HepG2 (cell line): ENCODE measurements at regions not wholly inside any gene's neighbourhood (a gene's known extent, or its start where the extent isn't known, plus 50 kb on each side); places are given as distances from the start of the nearest gene placed in this dataset.
"Not testable (repeated sequence)": the region's sequence is repeated elsewhere in the genome, so short reads cannot be mapped to it uniquely, and the experiment has no call there.

ENCODE experiments used
- ATAC-seq: fragments of 200-7000 bp; cut with Tn5 transposase; 3 replicates; pipeline ENCODE4 v1.9.1; 2020; ENCODE audit warnings: mild to moderate bottlenecking, moderate library complexity
- BruUV-seq: library from RNA; stranded (reverse); fragments of 400-500 nt; replicated peaks from 2 replicates; lab custom pipeline; 2021; lab: Mats Ljungman, UMichigan
- CTCF ChIA-PET: fragments of 300-600 bp; formaldehyde crosslinking; extraction: SDS; loops from one replicate; lab custom pipeline; 2021; ENCODE audit warnings: low total read pairs, inconsistent platforms, low intra/inter-chr PET ratio; lab: Yijun Ruan, JAX
- POLR2A ChIA-PET: fragments of 350-600 bp; sonication (Branson Sonifier 250); formaldehyde crosslinking; loops from one replicate; lab custom pipeline; 2020; ENCODE audit warnings: antibody characterized with exemption, inconsistent platforms; lab: Yijun Ruan, JAX
- DNase-seq: peaks from one replicate; pipeline ENCODE4 v3.0.0-alpha.2; 2015; ENCODE audit warnings: low spot score
- FAIRE-seq: peaks from 3 replicates; lab custom pipeline; 2011; peaks lifted over from hg19 to GRCh38; lab: Jason Lieb, UNC
- H2AFZ ChIP-seq: one replicate; pipeline ENCODE4 v1.6.1; 2011; ENCODE audit warnings: low read length, inconsistent platforms
- H3K27ac ChIP-seq: fragments of 300-600 bp; 3 replicates; pipeline ENCODE4 v1.8.0; 2011; ENCODE audit warnings: mixed run types, mild to moderate bottlenecking, mixed read lengths, low read length, inconsistent platforms; ENCODE audit not compliant: insufficient read depth; ENCODE audit errors: extremely low read length
- H3K27me3 ChIP-seq, 2 experiments: fragments of 200-600 bp in 1 of 2; 2 replicates in 1 of 2; 3 replicates in 1 of 2; pipeline versions ENCODE4 v1.6.0 to v1.8.0; 2011; ENCODE audit warnings: low read length in 2 of 2, mild to moderate bottlenecking in 2 of 2, moderate library complexity in 2 of 2, inconsistent platforms in 1 of 2; ENCODE audit not compliant: insufficient read depth in 2 of 2, control insufficient read depth in 1 of 2
- H3K36me3 ChIP-seq, 2 experiments: fragments of 200-600 bp in 1 of 2; replicated peaks in 1 of 2; 2 replicates in 1 of 2; 3 replicates in 1 of 2; pipeline versions ENCODE4 v1.5.1 to v1.8.0; 2011; ENCODE audit warnings: low read length in 2 of 2, inconsistent platforms in 1 of 2; ENCODE audit not compliant: insufficient read depth in 2 of 2, control insufficient read depth in 1 of 2
- H3K4me1 ChIP-seq: 2 replicates; pipeline ENCODE4 v1.5.1; 2012; ENCODE audit warnings: low read length, inconsistent platforms; ENCODE audit not compliant: insufficient read depth
- H3K4me2 ChIP-seq: 2 replicates; pipeline ENCODE4 v1.6.0; 2011; ENCODE audit warnings: low read depth, low read length, inconsistent platforms
- H3K4me3 ChIP-seq, 3 experiments: fragments of 200-600 bp in 1 of 3; sonication (generic), shearing (Covaris generic) in 1 of 3; replicated peaks in 1 of 3; 2 replicates each; pipeline ENCODE4 v1.5.1; 2011 to 2016; ENCODE audit warnings: low read length in 3 of 3, inconsistent platforms in 2 of 3, low read depth in 2 of 3, mild to moderate bottlenecking in 2 of 3, control low read depth in 1 of 3, mixed read lengths in 1 of 3; ENCODE audit not compliant: insufficient read depth in 1 of 3
- H3K79me2 ChIP-seq: one replicate; pipeline ENCODE4 v1.6.1; 2011; ENCODE audit warnings: low read length, inconsistent platforms; ENCODE audit not compliant: insufficient read depth
- H3K9ac ChIP-seq: 2 replicates; pipeline ENCODE4 v1.6.0; 2011; ENCODE audit warnings: mild to moderate bottlenecking, low read depth, low read length, inconsistent platforms; ENCODE audit not compliant: insufficient read depth
- H3K9me3 ChIP-seq: 2 replicates; pipeline ENCODE4 v1.5.1; 2012; ENCODE audit warnings: mild to moderate bottlenecking, low read length
- H4K20me1 ChIP-seq: 2 replicates; pipeline ENCODE4 v1.6.0; 2011; ENCODE audit warnings: inconsistent platforms, mild to moderate bottlenecking, low read length, moderate library complexity; ENCODE audit not compliant: insufficient read depth
- ZNF431 ChIP-seq: sonication (generic); formaldehyde crosslinking; IDR thresholded peaks from 2 replicates; pipeline ENCODE4 v1.9.0; 2022; ENCODE audit warnings: missing genetic modification reagents, low read depth, mild to moderate bottlenecking, borderline replicate concordance
- WGBS: methylation state at CpG from one replicate; pipeline ENCODE4 v1.1.6; 2017; ENCODE audit warnings: low lambda C conversion rate; 5-methylcytosine and 5-hydroxymethylcytosine counted together
- in situ Hi-C: cut with HindIII; loops from 2 replicates; pipeline ENCODE4 v1.10.0; 2017; ENCODE audit warnings: low pct_unique_long_range_greater_than_20kb; ENCODE audit not compliant: extremely low pct_ligation_motif_present
- intact Hi-C: fragments of 100-400 bp; cut with micrococcal nuclease; formaldehyde crosslinking; loops from one replicate; pipeline ENCODE4 v1.10.0; 2022; ENCODE audit not compliant: unreplicated experiment
- TF ChIP-seq, protein P1 (sequence below): sonication (generic); formaldehyde crosslinking; IDR thresholded peaks from 2 replicates; pipeline ENCODE4 v1.4.0; 2020; ENCODE audit warnings: mild to moderate bottlenecking, missing genetic modification reagents

DNA sequence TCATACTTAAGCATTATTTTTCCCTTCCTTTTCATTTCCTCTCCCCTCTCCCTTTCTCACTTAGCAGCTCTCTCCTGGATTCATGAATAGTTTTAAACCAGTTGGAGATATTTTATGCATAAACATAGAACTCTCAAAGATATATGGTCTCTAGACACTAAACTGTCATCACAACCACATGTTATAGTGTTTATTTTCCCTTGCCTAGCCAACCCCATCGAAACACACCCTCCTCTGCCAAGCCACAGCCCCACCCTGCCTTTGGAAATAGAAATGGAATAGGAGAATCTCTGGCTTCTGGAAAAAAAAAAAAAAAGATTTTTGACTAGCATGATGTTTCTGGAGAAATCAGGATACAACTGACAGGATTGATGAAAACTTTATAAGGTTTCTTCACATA lies 64.8 kb upstream of the RBPJ start (continued):
- TF ChIP-seq, protein P1, sequence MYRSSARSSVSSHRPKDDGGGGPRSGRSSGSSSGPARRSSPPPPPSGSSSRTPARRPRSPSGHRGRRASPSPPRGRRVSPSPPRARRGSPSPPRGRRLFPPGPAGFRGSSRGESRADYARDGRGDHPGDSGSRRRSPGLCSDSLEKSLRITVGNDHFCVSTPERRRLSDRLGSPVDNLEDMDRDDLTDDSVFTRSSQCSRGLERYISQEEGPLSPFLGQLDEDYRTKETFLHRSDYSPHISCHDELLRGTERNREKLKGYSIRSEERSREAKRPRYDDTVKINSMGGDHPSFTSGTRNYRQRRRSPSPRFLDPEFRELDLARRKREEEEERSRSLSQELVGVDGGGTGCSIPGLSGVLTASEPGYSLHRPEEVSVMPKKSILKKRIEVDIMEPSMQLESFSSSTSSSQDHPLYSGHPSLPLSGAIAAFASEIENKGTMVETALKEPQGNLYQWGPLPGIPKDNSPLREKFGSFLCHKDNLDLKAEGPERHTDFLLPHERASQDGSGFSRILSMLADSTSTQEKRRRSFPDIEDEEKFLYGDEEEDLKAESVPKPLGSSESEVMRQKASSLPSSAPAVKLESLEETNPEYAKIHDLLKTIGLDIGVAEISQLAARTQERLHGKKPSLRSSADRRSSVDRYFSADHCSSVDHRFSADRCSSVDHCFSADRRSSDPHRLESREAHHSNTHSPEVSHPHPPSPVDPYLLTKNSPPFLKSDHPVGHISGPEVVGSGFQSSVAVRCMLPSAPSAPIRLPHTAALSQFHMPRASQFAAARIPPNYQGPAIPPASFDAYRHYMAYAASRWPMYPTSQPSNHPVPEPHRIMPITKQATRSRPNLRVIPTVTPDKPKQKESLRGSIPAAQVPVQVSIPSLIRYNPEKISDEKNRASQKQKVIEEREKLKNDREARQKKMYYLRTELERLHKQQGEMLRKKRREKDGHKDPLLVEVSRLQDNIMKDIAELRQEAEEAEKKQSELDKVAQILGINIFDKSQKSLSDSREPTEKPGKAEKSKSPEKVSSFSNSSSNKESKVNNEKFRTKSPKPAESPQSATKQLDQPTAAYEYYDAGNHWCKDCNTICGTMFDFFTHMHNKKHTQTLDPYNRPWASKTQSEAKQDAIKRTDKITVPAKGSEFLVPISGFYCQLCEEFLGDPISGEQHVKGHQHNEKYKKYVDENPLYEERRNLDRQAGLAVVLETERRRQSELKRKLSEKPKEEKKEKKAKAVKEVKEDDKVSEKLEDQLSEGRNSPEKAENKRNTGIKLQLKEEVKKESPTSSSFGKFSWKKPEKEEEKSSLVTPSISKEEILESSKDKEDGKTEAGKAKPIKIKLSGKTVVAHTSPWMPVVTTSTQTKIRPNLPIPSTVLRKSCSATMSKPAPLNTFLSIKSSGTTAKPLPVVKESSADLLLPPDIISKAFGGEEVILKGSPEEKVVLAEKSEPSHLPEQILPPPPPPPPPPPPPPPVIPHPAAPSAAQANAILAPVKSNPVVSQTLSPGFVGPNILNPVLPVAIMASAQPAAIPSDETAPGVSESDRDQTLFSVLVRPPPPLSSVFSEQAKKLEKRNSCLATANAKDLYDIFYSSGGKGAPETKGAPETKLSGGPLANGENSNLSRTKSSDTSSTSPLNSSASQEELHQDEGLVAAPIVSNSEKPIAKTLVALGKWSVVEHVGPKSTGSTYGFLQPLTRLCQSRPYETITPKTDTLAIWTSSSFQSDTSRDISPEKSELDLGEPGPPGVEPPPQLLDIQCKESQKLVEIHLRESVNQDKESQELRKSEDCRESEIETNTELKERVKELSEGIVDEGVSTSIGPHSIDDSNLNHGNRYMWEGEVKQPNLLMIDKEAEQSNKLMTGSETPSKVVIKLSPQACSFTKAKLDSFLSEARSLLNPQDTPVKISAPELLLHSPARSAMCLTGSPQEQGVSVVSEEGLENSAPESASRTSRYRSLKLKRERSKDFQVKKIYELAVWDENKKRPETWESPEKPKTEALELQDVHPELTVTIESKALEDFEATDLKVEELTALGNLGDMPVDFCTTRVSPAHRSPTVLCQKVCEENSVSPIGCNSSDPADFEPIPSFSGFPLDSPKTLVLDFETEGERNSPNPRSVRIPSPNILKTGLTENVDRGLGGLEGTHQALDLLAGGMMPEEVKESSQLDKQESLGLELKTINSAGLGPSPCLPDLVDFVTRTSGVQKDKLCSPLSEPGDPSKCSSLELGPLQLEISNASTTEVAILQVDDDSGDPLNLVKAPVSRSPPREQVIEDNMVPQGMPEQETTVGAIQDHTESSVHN (CRISPR knock-in tag), result no peak
- TF ChIP-seq ZNF431 (CRISPR knock-in tag), result no peak

DNA sequence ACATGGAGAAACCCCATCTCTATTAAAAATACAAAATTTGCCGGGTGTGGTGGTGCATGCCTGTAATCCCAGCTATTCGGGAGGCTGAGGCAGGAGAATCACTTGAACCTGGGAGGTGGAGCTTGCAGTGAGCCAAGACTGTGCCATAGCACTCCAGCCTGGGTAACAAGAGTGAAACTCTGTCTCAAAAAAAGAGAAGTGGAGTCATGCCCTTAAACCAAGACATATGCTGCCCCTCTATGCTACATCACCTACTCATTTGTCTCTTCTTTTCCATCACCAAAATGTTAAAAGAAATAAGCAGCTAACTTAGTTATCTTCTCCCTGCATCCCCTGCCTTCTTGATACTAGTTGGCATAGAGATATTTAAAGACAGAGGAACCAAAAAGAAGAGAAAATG lies 63.4 kb upstream of the RBPJ start:
- FAIRE-seq, BruUV-seq: not testable (repeated sequence)

More for the DNA sequence above, 63.4 kb upstream of the RBPJ start:
- DNase-seq, H3K36me3 ChIP-seq, H4K20me1 ChIP-seq, H3K27me3 ChIP-seq, in situ Hi-C loops, H3K9ac ChIP-seq, ATAC-seq, intact Hi-C loops, CTCF ChIA-PET, H3K4me3 ChIP-seq, H3K27ac ChIP-seq, H3K9me3 ChIP-seq, H2AFZ ChIP-seq, H3K4me2 ChIP-seq, POLR2A ChIA-PET, H3K4me1 ChIP-seq, H3K79me2 ChIP-seq: not testable (repeated sequence)
- WGBS, result 15% methylated on average over 2 of the region's 2 CpGs
